ENCODE measurements at regions not wholly inside any gene's neighbourhood (a gene's known extent, or its start where the extent isn't known, plus 50 kb on each side); places are given as distances from the start of the nearest gene placed in this dataset.

DNA sequence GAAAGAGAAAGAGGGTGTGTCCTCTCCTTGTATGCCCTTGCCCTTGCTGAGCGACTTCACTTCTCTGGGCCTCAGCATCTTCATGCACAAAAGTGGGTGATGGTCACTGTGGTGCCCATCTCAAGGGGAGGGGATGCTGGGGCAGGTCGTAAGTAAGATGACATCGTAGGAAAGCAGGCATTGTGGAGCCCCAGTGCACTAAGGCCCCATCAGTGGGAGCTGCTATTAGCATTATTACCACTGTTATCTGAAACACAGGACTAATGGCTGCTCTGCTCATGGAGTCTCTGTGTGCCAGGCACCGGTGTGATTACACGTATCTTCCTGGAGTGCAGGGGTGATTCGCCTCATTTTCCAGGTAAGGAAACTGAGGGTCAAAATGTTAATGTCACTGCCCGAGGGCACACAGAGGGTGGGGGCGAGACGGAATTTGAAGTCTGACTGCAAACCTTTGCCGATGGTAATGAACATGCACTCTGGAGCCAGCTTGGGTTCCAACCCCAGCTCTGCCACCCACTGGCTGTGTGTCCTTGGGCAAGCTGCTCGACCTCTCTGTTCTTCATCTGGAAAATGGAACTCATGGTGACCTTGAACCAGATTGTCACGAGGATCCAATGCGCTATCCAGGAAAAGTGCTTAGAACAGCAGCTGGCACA is 63.2 kb upstream of the GSE1 start:
- TF ChIP-seq CTCF (IDR thresholded peaks at IDR 0.05) (no peak), POLR2A (IDR thresholded peaks at IDR 0.05) (no peak)

All from heart left ventricle (tissue), 13 donors.